OCI-LY1 (cell line): ENCODE measurements at regions not wholly inside any gene's neighbourhood (a gene's known extent, or its start where the extent isn't known, plus 50 kb on each side); places are given as distances from the start of the nearest gene placed in this dataset.

Experiments
- H2AFZ ChIP-seq: fragments of 200-600 bp; sonication (generic), shearing (Covaris generic); 2 replicates; pipeline ENCODE4 v1.6.0; 2014; ENCODE audit warnings: antibody characterized with exemption, mild to moderate bottlenecking, low read length
- H3F3A ChIP-seq: fragments of 200-600 bp; sonication (generic), shearing (Covaris generic); 2 replicates; pipeline ENCODE4 v1.6.0; 2014; ENCODE audit warnings: mild to moderate bottlenecking, antibody characterized with exemption, low read length, moderate library complexity; ENCODE audit not compliant: insufficient read depth
- H3K27ac ChIP-seq: fragments of 200-600 bp; sonication (generic); 2 replicates; pipeline ENCODE4 v1.5.1; 2014; ENCODE audit warnings: low read length, mixed run types, mild to moderate bottlenecking, low read depth; ENCODE audit not compliant: poor library complexity, severe bottlenecking
- H3K27me3 ChIP-seq: fragments of 200-600 bp; sonication (generic); 2 replicates; pipeline ENCODE4 v1.6.0; 2014; ENCODE audit warnings: antibody characterized with exemption, mild to moderate bottlenecking, low read length, moderate library complexity; ENCODE audit not compliant: insufficient read depth
- H3K36me3 ChIP-seq: fragments of 200-600 bp; sonication (generic); 2 replicates; pipeline ENCODE4 v1.6.1; 2014; ENCODE audit warnings: mild to moderate bottlenecking, antibody characterized with exemption, low read length, moderate library complexity, mixed read lengths; ENCODE audit not compliant: insufficient read depth
- H3K4me1 ChIP-seq: fragments of 200-600 bp; sonication (generic); 2 replicates; pipeline ENCODE4 v1.5.1; 2014; ENCODE audit warnings: mild to moderate bottlenecking, low read length, moderate library complexity; ENCODE audit not compliant: insufficient read depth, severe bottlenecking
- H3K4me2 ChIP-seq: fragments of 200-600 bp; sonication (generic), shearing (Covaris generic); 2 replicates; pipeline ENCODE4 v1.6.1; 2014; ENCODE audit warnings: low read length
- H3K4me3 ChIP-seq: fragments of 200-600 bp; sonication (generic); 2 replicates; pipeline ENCODE4 v1.5.1; 2014; ENCODE audit warnings: low read length, low read depth, mild to moderate bottlenecking, mixed read lengths; ENCODE audit not compliant: poor library complexity, severe bottlenecking
- H3K79me2 ChIP-seq: fragments of 200-600 bp; shearing (Covaris generic); 2 replicates; pipeline ENCODE4 v1.6.1; 2016; ENCODE audit warnings: mixed run types, low read length, mixed read lengths; ENCODE audit not compliant: insufficient read depth
- H3K9ac ChIP-seq: fragments of 200-600 bp; sonication (generic), shearing (Covaris generic); 2 replicates; pipeline ENCODE4 v1.6.1; 2014; ENCODE audit warnings: mild to moderate bottlenecking, low read length, mixed read lengths
- H3K9me2 ChIP-seq: fragments of 200-600 bp; sonication (generic), shearing (Covaris generic); 2 replicates; pipeline ENCODE4 v1.6.1; 2014; ENCODE audit warnings: low read depth, mild to moderate bottlenecking, low read length, mixed read lengths
- H3K9me3 ChIP-seq: fragments of 200-600 bp; shearing (Covaris generic); 2 replicates; pipeline ENCODE4 v1.6.1; 2014; ENCODE audit warnings: low read length, mixed read lengths
- H4K20me1 ChIP-seq: fragments of 200-600 bp; sonication (generic), shearing (Covaris generic); 2 replicates; pipeline ENCODE4 v1.6.0; 2016; ENCODE audit warnings: mild to moderate bottlenecking, low read length; ENCODE audit not compliant: insufficient read depth
- CTCF ChIP-seq: fragments of 200-600 bp; sonication (generic), shearing (Covaris generic); IDR thresholded peaks from 2 replicates; pipeline ENCODE4 v1.5.1; 2017; ENCODE audit warnings: mild to moderate bottlenecking, antibody characterized with exemption, low read length, moderate library complexity, mixed read lengths
- EZH2 ChIP-seq: fragments of 200-600 bp; sonication (generic), shearing (Covaris generic); IDR thresholded peaks from 2 replicates; pipeline ENCODE4 v1.8.0; 2017; ENCODE audit warnings: borderline replicate concordance, mixed run types, mild to moderate bottlenecking, antibody characterized with exemption, low read length, moderate library complexity, mixed read lengths

- Histone ChIP-seq H3K9me3 (no peaks in the 10 kb centered on the region), H4K20me1 (no peaks in the 10 kb centered on the region), H3K4me3 (no peak overlapping the region), H2AFZ (no peak overlapping the region), H3K36me3 (no peaks in the 10 kb centered on the region), H3K79me2 (no peaks in the 10 kb centered on the region), H3K4me1 (no peaks in the 10 kb centered on the region), H3K9me2 (no peaks in the 10 kb centered on the region), H3K27me3 (no peaks in the 10 kb centered on the region), H3K27ac (no peak overlapping the region), H3K9ac (no peak overlapping the region), H3F3A (no peaks in the 10 kb centered on the region), H3K4me2 (no peak overlapping the region)
- TF ChIP-seq EZH2 (no peak), CTCF (no peak)
Measured at GRCh38 chr2:128549094-128549493, 230.4 kb upstream of the HS6ST1 start.

- Histone ChIP-seq H3K9me2 (no peaks in the 10 kb centered on the region), H4K20me1 (no peaks in the 10 kb centered on the region), H3K79me2 (no peaks in the 10 kb centered on the region), H3K4me3 (no peak overlapping the region), H3K4me1 (no peaks in the 10 kb centered on the region), H2AFZ (no peak overlapping the region), H3K4me2 (no peak overlapping the region), H3K36me3 (no peaks in the 10 kb centered on the region), H3K27ac (no peak overlapping the region), H3F3A (no peaks in the 10 kb centered on the region), H3K9ac (no peak overlapping the region), H3K9me3 (no peaks in the 10 kb centered on the region), H3K27me3 (no peaks in the 10 kb centered on the region)
- no peak for TF ChIP-seq EZH2
- no peak for TF ChIP-seq CTCF
Measured at GRCh38 chr2:128549646-128550260, 231.1 kb upstream of the HS6ST1 start.

GRCh38 chr2:128550389-128550788 lies 231.7 kb upstream of the HS6ST1 start:
- Histone ChIP-seq H3K27me3 (no peaks in the 10 kb centered on the region), H3K9ac (no peak overlapping the region), H3K27ac (no peak overlapping the region), H3K4me2 (no peak overlapping the region), H3K79me2 (no peaks in the 10 kb centered on the region), H3K36me3 (no peaks in the 10 kb centered on the region), H3K4me1 (no peaks in the 10 kb centered on the region), H3K9me2 (no peaks in the 10 kb centered on the region), H3K4me3 (no peak overlapping the region), H2AFZ (no peak overlapping the region), H3F3A (no peaks in the 10 kb centered on the region), H4K20me1 (no peaks in the 10 kb centered on the region), H3K9me3 (no peaks in the 10 kb centered on the region)
- no peak for TF ChIP-seq EZH2

GRCh38 chr2:128550801-128551416 lies 232.2 kb upstream of the HS6ST1 start:
- H2AFZ ChIP-seq, result no peak overlapping the region
- H3K9me2 ChIP-seq, result no peaks in the 10 kb centered on the region
- no peak overlapping the region for H3K4me3 ChIP-seq
- H3K36me3 ChIP-seq, result no peaks in the 10 kb centered on the region
- H3K27ac ChIP-seq, result no peak overlapping the region
- no peaks in the 10 kb centered on the region for H3K9me3 ChIP-seq
- TF ChIP-seq CTCF (no peak), EZH2 (no peak)
- no peak overlapping the region for H3K9ac ChIP-seq
- no peak overlapping the region for H3K4me2 ChIP-seq
- no peaks in the 10 kb centered on the region for H3K4me1 ChIP-seq
- no peaks in the 10 kb centered on the region for H3K27me3 ChIP-seq
- no peaks in the 10 kb centered on the region for H3K79me2 ChIP-seq
- H3F3A ChIP-seq, result no peaks in the 10 kb centered on the region
- H4K20me1 ChIP-seq, result no peaks in the 10 kb centered on the region
